HG02938 (cell line): ENCODE measurements at regions not wholly inside any gene's neighbourhood (a gene's known extent, or its start where the extent isn't known, plus 50 kb on each side); places are given as distances from the start of the nearest gene placed in this dataset.
"Not testable (repeated sequence)": the region's sequence is repeated elsewhere in the genome, so short reads cannot be mapped to it uniquely, and the experiment has no call there.

Experiments
- ATAC-seq: cut with Tn5 transposase; IDR thresholded peaks from one replicate; pipeline ENCODE4 v1.9.1; 2021; ENCODE audit warnings: mild to moderate bottlenecking, moderate library complexity; ENCODE audit not compliant: unreplicated experiment

DNA sequence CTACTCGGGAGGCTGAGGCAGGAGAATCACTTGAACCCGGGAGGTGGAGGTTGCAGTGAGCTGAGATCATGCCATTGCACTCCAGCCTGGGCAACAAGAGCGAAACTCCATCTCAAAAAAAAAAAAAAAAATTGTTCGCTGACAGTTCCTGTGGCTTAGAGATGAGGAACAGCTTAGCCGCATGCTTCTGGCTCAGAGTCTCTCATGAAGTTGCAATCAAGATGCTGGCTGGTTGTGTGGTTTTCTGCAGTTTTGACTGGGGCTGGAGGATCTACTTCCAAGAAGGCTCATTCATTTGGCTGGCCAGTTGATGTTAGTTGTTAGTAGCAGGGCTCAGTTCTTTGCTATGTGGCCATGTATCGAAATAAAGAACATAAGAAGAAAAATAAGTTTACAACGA, 69.9 kb upstream of the TBC1D5 start:
- ATAC-seq = not testable (repeated sequence)

DNA sequence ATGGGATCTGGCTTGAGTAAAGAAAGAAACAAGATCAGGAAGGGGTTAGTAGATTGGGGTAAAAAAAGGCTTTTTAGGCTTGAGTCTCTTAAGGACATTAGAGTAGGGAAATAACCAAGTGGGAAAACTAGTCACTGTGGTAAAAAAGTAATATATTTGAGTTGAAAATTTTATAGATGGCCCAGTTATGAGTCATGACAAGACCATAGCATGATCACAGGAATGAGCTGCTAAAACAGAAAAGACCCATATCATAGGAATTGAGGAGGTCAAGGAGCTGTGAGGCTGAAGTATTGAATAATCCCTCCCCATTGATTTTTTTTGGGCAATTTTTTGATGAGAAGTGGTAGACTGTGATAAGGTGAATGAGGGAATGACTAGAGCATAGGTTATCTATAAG, 69.2 kb upstream of the TBC1D5 start:
- ATAC-seq = no peak

DNA sequence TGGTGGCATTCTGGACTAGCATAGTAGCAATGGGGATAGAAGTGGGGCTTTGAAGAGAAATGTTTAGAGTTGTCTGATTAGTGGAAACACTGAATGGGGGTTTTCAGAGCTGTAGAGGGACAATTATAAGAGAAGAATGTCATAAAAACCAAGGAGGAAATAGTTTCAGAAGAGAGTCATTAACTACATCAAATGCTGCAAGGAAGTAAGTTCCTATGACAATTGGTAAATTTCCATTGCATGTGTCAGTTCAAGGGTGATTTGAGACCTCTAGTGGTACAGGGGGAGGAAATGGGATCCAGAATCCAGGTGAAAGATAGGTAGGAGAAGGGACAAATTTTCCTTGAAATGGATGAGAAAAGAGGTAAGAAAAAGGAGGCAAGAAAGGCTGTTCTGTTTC, 68.3 kb upstream of the TBC1D5 start:
- no peak for ATAC-seq

DNA sequence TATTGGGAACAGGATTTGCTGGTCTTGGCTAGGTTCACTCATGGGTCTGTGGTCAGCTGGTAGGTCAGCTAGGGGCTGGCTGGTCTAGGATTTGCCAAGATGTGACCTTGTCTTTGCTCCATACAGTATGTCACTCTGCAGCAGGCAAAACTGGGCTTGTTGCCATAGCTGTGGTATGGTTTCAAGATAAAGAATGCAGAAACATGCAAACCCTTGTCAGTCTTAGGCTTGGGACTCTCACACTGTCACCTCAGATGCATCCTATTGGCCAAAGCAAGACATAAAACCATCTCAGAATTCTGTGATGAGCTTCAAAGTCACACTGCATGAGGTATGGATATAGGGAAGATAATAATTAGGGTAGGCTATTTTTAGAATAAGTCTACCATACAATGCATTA, 66.6 kb upstream of the TBC1D5 start:
- no peak for ATAC-seq

DNA sequence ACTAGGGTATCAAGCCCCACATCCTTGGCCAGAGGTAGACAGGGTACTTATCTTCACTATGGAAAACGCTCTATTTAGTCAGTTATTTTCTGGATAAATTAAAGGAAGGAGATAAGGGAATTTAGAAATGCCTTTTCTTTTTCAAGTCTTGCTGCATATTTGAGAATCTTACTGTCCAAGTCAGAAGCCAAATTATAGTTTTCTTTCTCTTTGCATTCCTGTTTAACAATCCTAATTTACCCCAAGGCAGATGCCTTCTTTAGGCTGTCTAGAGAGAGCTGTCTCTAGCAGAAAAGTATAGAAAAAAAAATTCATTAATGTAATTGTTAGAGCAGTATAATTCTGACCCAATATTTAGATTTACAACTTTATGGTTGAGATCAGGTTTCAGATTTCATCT, 64.4 kb upstream of the TBC1D5 start:
- no peak for ATAC-seq

DNA sequence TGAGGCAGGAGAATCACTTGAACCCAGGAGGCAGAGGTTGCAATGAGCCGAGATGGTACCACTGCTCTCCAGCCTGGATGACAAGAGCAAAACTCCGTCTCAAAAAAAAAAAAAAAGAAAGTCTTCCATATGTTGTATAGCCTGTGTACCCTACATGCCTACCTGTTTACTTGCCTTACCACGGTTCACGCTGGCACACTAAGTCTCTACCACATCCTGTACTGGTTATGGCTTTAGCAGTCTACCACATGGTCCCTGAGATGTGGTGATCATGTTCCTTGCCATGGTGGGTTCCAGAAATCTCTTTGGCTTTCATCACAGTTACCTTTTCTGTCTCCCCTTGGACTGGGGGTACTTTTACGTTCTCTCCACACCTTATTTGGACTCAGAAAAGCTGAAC, 63.8 kb upstream of the TBC1D5 start:
- ATAC-seq = no peak

DNA sequence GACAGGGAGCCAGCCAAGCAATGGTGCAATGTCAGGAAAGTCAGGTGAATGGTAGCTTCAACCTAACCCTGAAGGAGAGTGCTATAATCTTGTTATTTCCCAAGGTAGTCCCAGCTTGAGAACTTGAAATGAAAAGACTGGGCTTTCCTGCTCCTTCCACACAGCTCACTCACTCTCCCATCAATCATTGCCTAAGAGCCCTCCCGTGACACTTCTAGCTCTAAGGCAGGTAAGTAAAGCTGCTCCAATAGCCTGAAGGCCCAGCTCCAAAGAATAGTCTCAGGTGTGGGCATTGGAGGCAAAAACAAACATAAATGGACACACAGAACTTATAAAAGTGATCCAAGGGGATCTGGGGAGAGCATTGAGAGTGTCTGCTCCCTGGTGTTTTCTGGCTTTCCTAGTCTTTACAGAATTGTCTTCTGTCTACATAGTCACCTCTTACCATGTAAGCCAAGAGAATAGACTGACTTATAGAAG, 63.1 kb upstream of the TBC1D5 start:
- no peak for ATAC-seq

DNA sequence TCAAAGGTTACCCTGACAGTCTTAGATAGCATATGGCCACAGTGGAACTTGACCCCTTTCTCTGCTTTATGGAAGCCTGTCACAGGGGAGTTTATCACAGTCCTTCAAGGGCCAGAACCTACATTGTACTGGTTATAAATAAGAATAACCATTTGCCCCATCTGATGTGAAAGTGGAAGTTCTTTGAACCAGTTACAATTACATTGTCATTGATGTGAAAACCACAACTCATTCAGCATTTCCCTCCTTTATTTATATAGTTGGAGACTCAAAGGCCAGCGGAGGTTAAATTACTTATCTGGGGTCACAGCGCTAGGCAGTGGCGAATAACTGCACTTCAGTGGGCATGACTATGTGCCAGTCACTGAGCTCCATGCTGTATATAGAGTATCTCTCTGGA, 60.5 kb upstream of the TBC1D5 start:
- peak; percentile 74 for ATAC-seq

DNA sequence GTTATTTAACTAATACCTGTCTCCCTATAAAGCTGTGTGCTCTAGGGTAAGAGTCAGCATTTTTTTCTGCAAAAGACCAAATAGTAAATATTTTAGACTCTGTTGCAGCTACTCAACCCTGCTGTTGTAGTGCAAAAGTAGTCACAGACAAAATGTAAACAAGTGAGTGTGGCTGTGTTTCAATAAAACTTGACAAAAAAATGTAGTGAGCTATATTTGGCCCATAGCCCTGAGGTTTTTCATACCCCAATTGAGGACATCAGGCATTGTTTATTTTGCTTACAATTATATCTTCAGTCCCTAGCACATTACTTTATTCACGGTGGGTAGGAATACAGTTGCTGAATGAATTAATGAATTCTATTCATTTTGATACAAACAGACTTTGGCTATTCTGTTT, 58.7 kb upstream of the TBC1D5 start:
- ATAC-seq = no peak

DNA sequence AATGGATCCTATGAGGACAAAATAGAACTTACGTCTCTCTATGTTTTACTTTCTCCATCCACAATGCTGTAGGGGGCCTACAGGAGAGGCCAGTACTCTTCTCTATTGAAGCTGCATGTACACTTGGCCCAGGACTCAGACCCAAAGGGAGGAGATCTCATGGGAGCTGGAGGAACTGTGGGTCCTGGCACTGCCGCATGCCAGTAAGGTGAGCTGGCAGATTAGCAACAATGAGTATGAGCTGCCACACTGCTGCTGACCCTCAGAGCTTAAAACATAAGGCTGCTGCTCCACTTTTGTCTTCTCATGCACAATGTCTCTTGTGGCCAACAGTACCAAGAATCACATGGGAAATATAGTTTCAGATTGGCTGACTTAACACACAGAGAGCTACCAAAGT, 57.8 kb upstream of the TBC1D5 start:
- no peak for ATAC-seq

DNA sequence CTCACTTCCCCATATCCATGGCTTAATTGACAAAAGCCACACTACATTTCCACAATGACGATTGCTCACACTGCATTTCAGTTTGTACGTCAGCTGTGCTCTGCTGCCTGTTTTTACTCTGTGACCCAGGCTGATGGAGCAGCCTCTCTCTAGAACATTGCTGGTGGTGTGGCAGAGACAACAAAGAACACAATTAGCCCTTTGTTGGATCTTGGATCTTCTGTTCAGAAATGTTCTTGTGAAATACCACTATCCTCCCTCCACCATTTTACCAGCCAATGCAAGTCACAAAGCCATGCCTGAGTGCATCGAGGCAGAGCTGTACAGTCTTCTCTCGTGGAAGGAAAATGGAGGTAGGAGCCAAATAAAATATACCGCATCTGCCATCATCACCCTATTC, 56.9 kb upstream of the TBC1D5 start:
- ATAC-seq = no peak

DNA sequence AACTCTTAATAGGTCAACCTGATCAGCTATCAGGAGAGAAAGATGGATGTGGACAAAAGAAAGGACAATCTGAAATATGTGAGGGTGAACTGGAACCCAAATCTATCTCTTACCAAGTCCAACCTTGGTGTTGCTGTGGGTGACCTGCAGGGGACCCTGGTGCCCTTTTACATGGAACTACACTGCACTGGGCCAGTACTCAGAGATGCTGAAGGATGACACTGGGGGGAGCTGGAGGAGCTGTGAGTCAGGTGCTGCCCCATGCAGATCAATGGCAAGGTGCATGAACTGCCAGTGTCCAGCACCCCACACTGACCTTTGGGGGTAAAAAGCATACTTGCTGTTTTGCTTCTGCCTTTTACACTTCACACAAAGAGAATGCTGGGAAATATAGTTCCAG, 55.6 kb upstream of the TBC1D5 start:
- no peak for ATAC-seq

DNA sequence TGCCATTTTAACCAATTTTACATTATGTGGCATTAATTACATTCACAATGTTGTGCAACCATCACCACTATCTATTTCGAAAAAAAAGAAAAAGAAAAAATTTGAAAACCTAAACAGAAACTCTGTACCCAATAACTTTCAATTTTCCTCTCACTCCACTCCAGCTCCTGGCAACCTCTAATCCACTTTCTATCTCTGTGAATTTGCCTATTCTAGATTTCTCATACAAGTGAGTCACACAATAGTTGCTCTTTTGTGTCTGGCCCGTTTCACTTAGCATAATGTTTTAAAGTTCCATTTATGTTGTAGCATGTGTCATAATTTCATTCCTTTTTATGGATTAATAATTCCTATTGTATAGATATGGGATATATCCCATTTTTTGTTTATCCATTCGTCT, 53.3 kb upstream of the TBC1D5 start:
- ATAC-seq = no peak

DNA sequence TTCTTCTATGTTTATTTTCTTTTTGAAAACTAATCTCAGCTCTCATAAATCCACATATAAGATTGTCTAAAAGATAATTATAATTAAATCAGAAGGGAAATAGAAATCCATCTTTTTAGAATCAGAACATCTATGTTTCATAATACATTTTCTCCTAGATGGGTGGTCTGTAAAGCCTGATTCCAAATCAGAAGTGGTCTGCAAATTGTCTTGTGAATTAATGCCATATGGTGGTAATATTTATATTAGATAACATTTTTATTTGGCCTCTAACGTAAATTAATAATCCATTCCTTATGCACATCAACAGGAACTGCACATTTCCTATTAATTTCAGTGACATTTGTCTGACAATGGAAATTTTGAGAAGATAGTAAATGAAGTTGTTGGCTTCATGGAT, 52.8 kb upstream of the TBC1D5 start:
- no peak for ATAC-seq

DNA sequence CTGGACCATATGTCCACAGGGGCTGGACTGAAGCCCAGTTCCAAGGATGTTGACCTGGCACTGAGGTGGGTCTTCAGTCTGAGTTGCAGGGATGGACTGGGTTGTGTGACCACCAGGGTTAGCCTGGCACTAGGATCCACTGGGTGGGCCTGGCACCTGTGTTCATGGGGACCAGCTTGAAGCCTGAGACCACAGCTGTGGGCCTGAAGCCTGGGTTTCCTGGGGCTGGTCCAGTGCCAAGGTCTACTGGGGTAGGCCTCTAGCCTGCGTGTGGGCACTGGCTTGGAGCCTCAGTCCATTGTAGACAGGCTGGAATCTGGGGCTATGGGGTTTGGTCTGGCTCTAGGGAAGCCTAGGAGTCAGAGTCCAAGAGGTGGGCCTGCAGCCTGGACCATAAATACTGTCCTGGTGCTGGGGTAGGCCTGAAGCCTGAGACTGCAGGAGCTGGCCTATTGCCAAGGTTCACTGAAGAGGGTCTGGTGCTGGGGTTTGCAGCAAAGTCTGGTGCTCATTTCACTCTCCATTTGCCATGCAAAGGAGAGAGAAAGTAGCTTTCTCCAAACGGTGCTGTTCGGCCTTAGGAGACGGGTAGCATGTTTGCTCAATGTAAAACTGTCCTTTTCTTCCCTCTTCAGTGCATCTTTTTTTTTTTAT, 51.2 kb upstream of the TBC1D5 start:
- ATAC-seq = no peak
